Occipital lobe (tissue), 1 donor: ENCODE measurements at regions not wholly inside any gene's neighbourhood (a gene's known extent, or its start where the extent isn't known, plus 50 kb on each side); places are given as distances from the start of the nearest gene placed in this dataset.
"Not testable (repeated sequence)": the region's sequence is repeated elsewhere in the genome, so short reads cannot be mapped to it uniquely, and the experiment has no call there.

Experiments
- DNase-seq: peaks from one replicate; lab custom pipeline; 2025; lab: John Stamatoyannopoulos, UW

DNA sequence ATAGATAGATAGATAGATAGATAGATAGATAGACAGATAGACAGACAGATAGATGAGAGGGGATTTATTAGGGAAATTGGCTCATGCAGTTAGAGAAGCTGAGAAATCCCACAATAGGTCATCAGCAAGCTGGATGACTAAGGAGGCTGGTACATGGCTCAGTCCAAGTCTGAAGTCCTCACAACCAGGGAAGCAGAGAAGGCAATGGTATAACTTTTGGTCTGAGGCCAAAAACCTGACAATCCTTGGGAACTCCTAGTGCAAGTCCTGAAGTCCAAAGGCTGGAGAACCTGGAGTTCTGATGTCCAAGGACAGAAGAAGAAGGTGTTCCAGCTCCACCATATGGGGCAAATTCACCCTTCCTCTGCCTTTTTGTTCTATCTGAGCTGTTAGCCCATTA, 517.6 kb upstream of the ATP2B1 start:
- no peak for DNase-seq

GRCh38 chr12:90216815-90217214, 508.2 kb upstream of the ATP2B1 start:
- no peak for DNase-seq

- no peak for DNase-seq
Measured at GRCh38 chr12:90216020-90216552, 507.4 kb upstream of the ATP2B1 start.

DNA sequence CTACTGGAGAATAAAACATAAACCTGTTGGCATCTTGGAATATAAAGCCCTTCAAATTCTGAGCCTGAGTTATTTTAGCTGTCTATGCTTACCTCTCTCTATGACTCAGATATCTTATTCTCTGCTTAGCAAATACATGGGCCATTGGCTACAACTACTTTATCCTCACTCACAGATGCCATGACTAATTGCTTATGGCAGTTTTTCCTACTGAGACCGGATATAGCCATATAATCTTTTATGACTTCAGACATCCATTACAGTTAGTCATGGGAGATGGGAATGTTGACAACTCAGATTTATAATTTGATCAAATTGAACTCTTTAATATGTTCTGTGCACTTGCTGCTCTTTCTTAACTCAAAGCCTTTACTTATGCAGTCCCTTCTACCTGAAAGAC, 502.4 kb upstream of the ATP2B1 start:
- DNase-seq: no peak

- no peak for DNase-seq
Measured at GRCh38 chr12:90209029-90209428, 500.4 kb upstream of the ATP2B1 start.

- not testable (repeated sequence) for DNase-seq
Measured at GRCh38 chr12:90208379-90208778, 499.7 kb upstream of the ATP2B1 start.

DNA sequence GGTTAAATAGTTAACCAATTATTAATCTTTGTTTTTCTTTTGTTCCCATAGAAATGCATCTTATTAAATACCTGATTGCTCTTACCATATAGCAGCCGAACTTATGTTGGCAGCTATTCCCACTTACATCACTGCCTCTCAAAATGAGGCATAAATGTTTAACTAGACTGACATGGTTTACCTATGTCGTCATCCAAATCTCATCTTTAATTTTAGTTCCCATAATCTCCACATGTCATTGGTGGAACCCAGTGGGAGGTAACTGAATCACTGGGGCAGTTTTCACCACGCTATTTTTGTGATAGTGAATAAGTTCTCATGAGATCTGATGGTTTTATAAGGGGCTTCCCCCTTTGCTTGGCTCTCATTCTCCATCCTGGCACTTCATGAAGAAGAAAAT, 499.2 kb upstream of the ATP2B1 start:
- no peak for DNase-seq

DNA sequence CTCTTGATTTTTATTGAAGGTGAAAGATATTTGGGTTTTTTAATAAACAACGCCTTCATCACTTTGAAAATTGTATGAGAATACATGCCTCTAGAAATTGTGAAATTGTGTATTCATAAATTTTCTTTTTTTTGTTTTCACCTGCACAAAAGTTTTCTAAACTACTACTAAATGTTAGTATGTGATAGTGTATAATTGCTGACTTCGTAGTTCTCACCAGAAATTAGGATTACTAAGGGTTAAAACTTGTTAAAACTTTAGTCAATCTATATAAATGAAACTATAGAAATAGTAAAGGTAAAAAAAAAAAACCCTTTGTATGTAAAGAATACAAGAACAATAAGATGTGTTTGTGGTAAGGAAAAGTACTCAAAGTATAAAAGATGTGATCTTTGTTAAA, 496.5 kb upstream of the ATP2B1 start:
- DNase-seq: no peak

DNA sequence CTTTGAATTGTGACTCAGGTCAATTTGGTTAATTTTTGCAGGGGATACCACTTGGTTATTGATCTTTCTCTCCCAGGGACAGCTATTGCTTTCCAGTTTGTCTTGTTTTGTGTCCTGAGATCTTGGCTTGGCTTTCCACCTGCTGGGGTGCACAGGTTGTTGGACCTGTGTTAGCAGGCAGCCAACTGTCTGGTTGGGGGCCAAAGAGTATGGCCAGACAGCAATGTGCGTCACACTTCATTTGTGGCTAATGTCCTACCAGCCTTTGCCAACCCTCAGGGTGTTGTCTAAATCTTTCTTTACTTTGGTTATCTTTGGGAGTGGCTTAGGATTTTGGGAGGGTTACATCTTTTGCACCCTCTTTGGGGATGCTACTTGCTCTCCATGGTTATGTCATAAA, 494.9 kb upstream of the ATP2B1 start:
- no peak for DNase-seq

DNA sequence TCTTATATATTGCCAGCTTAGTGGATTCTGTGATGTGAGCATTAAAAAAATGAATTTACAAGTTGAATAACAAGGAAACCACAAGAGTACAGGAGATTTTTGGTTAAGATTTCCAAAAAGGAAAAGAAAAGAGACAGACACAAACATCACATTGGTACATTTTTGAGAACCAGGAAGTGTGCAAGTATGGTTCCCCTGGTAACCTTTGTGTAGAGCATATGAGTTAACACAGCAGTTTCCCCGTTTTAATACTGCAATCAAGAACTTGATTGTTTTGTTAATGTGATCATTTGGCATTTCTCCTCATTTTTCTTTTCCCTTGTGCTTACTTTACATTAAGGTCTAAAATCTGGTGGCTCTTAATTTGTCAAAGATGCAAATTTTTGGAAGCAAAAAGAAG, 490.4 kb upstream of the ATP2B1 start:
- no peak for DNase-seq

- no peak for DNase-seq
Measured at GRCh38 chr12:90193500-90193899, 484.9 kb upstream of the ATP2B1 start.

DNA sequence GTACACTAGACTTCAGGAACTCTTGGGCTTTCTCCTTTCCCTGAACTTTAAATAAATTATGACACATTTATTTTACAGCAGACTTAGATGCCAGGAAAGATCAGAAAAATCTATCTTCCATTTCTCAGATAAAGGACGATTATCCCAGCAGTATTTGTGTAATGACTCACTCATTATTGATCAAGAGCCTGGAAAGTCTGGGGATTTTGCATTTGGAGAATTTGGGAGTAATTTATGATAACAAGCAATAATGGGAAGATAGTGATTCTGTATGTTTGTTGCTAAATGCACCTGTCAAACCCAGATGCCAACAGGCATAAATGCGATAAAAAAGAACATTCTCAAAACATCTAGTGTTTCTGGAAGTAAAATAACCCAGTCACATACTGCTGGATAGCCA, 480.2 kb upstream of the ATP2B1 start:
- no peak for DNase-seq

- no peak for DNase-seq
Measured at GRCh38 chr12:90183201-90183600, 474.6 kb upstream of the ATP2B1 start.

- no peak for DNase-seq
Measured at GRCh38 chr12:90181216-90181615, 472.6 kb upstream of the ATP2B1 start.

DNA sequence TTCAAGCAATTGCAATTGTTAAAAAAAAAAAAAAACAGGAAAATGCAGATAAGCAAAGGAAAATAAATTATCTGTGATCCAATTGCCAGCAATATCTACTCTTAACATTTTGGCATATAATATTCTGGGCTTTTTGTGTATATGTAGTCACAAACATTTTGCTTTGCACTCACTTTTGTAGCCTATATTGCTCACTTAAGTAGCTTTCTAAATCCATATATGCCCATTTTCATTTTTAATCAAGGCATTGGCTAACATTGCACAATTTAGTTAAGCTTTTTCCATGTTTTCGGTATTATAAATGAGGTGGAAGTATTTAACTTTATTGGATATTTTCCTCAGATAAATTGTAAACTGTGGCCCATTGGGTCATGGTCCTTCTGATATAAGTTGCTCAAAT, 466.3 kb upstream of the ATP2B1 start:
- no peak for DNase-seq

- no peak for DNase-seq
Measured at GRCh38 chr12:90174198-90174510, 465.5 kb upstream of the ATP2B1 start.

GRCh38 chr12:90173499-90174197, 465.0 kb upstream of the ATP2B1 start:
- DNase-seq: no peak

DNA sequence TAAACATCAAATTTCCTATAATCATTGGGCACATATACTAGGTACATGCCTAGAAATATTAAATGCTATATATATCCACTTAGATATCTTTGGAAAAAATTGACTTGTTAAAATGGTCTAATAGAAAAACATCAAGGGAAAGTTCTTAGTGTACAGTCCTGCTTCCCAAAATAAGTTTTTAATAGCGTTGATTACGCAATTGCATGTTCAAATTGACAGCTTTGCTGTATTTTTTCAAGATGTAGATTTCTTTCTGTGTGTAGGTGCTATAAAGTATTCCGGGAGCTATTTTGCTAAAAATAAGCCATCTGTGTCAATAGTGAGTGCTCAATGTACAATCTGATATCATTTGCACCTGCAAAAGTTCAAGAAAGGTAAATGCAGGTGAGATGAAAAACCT, 463.9 kb upstream of the ATP2B1 start:
- no peak for DNase-seq

GRCh38 chr12:90170740-90171139, 462.1 kb upstream of the ATP2B1 start:
- DNase-seq: no peak

DNA sequence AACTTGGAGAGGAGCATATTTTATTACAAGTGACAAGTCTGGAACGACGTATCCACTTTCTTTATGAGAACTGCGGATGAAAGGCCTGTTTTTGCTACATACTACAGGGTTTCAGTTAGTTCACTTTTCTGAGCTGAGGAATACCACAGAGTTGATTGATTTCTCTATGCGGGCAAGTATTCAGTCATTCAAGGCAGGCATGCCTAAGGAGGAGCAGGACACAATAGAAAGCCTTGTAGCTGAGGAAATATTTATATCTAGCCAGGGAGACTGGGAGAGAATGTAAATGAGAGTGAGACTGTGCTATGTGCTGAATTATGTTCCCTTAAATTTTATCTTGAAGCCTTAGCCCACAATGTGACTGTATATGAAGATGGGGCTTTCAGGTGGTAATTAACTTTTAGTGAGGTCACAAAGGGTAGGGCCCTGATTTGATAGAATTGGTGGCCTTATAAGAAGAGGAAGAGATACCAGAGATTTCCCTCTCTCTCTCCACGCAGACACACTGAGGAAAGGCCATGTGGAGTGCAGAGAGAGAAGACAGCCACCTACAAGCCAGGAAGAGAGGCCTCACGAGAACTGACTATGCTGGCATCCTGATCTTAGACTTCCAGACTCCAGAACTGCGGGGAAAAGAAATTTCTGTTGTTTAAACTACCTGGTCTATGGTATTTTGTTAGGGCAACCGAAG, 459.0 kb upstream of the ATP2B1 start:
- DNase-seq: no peak

GRCh38 chr12:90166671-90167070, 458.0 kb upstream of the ATP2B1 start:
- no peak for DNase-seq

GRCh38 chr12:90166012-90166411, 457.4 kb upstream of the ATP2B1 start:
- no peak for DNase-seq

DNA sequence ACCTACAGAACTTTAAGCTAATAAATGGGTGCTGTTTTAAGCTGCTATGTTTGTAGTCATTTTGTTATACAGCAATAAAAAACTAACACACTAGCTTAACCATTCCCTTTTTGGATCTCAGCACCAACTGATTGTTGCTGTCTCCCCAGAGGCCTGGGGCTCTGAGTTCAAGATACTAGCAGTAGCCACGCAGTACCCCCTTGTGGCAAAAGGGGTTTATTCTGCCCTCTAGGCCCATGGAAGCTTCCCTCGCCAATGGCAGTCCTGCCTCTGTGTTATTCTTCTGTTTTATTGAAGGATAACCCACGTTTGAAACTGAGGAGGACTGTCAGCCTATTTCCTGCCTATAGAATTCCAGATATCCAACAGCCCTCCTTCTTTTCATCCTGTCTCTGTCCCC, 455.3 kb upstream of the ATP2B1 start:
- no peak for DNase-seq
